NCI-H2227 (cell line): ENCODE measurements at regions not wholly inside any gene's neighbourhood (a gene's known extent, or its start where the extent isn't known, plus 50 kb on each side); places are given as distances from the start of the nearest gene placed in this dataset.

ENCODE experiments used
- DNase-seq: peaks from one replicate; lab custom pipeline; 2025; ENCODE audit not compliant: unreplicated experiment; lab: John Stamatoyannopoulos, UW

GRCh38 chr14:76551906-76552305 is 176.0 kb downstream of the ESRRB start:
- DNase-seq, result no peak

- DNase-seq, result peak; percentile 28
Observed at GRCh38 chr14:76564471-76565422, 188.8 kb downstream of the ESRRB start.

GRCh38 chr14:76566439-76566838 is 190.5 kb downstream of the ESRRB start:
- DNase-seq, result no peak

GRCh38 chr14:76574416-76575095 is 186.7 kb upstream of the VASH1 start:
- no peak for DNase-seq

- DNase-seq, result no peak
Observed at GRCh38 chr14:76575108-76575507, 186.2 kb upstream of the VASH1 start.

- DNase-seq, result no peak
Observed at GRCh38 chr14:76576047-76576741, 185.1 kb upstream of the VASH1 start.

- DNase-seq, result no peak
Observed at GRCh38 chr14:76577090-76577489, 184.2 kb upstream of the VASH1 start.

GRCh38 chr14:76577837-76578236 is 183.4 kb upstream of the VASH1 start:
- DNase-seq, result no peak

GRCh38 chr14:76580399-76580798 is 180.9 kb upstream of the VASH1 start:
- DNase-seq, result no peak

- no peak for DNase-seq
Observed at GRCh38 chr14:76580967-76581366, 180.3 kb upstream of the VASH1 start.

GRCh38 chr14:76581592-76581991 is 179.7 kb upstream of the VASH1 start:
- DNase-seq, result no peak

- no peak for DNase-seq
Observed at GRCh38 chr14:76582447-76582846, 178.8 kb upstream of the VASH1 start.

- no peak for DNase-seq
Observed at GRCh38 chr14:76583174-76583573, 178.1 kb upstream of the VASH1 start.

GRCh38 chr14:76583805-76584204 is 177.5 kb upstream of the VASH1 start:
- DNase-seq, result no peak

- no peak for DNase-seq
Observed at GRCh38 chr14:76584271-76584702, 177.0 kb upstream of the VASH1 start.

- no peak for DNase-seq
Observed at GRCh38 chr14:76585616-76586015, 175.7 kb upstream of the VASH1 start.

GRCh38 chr14:76589246-76589645 is 172.0 kb upstream of the VASH1 start:
- DNase-seq, result no peak

GRCh38 chr14:76591266-76591665 is 170.0 kb upstream of the VASH1 start:
- DNase-seq, result no peak

GRCh38 chr14:76595266-76595665 is 166.0 kb upstream of the VASH1 start:
- no peak for DNase-seq

- DNase-seq, result no peak
Observed at GRCh38 chr14:76597387-76597786, 163.9 kb upstream of the VASH1 start.

- DNase-seq, result no peak
Observed at GRCh38 chr14:76599141-76599540, 162.1 kb upstream of the VASH1 start.
